ENCODE measurements at regions not wholly inside any gene's neighbourhood (a gene's known extent, or its start where the extent isn't known, plus 50 kb on each side); places are given as distances from the start of the nearest gene placed in this dataset.

DNA sequence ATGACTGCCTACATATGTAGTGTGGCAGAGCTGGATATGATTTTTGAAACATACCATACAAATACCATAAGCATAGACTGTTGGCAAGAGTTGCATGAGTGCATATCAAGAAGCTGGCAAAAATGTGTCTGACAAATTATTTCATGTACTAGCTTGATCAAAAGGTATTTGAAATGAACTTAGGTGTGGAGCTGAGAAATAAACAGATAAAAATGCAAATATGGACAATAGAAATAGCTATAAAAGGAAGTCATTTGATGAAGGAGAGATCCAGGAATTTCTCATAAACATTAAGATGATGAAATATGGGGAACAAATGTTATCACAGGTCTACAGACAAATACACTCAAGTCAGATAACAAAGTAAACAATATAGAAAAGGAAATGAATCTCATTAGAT, 609.1 kb downstream of the PTPRC start:
- TF ChIP-seq TAF1 (IDR thresholded peaks at IDR 0.05; ENCODE audit: borderline replicate concordance, low read depth, low read length) (no peak), EP300 (IDR thresholded peaks at IDR 0.05; ENCODE audit: borderline replicate concordance in 1 of 2, control insufficient read depth in 1 of 2, low read depth in 2 of 2, low read length in 2 of 2) (no peak), CHD2 (IDR thresholded peaks at IDR 0.05; ENCODE audit: borderline replicate concordance, low read depth, low read length) (no peak), YY1 (IDR thresholded peaks at IDR 0.05; ENCODE audit: low read depth, low read length) (no peak), POLR2A (IDR thresholded peaks at IDR 0.05; ENCODE audit: low read depth, low read length) (no peak), POLR2AphosphoS5 (IDR thresholded peaks at IDR 0.05; ENCODE audit: low read length) (no peak)
- TF ChIP-seq, protein P1, sequence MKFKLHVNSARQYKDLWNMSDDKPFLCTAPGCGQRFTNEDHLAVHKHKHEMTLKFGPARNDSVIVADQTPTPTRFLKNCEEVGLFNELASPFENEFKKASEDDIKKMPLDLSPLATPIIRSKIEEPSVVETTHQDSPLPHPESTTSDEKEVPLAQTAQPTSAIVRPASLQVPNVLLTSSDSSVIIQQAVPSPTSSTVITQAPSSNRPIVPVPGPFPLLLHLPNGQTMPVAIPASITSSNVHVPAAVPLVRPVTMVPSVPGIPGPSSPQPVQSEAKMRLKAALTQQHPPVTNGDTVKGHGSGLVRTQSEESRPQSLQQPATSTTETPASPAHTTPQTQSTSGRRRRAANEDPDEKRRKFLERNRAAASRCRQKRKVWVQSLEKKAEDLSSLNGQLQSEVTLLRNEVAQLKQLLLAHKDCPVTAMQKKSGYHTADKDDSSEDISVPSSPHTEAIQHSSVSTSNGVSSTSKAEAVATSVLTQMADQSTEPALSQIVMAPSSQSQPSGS (IDR thresholded peaks at IDR 0.05; ENCODE audit: low read length), result no peak
